Heart left ventricle (tissue), 13 donors: ENCODE measurements at regions not wholly inside any gene's neighbourhood (a gene's known extent, or its start where the extent isn't known, plus 50 kb on each side); places are given as distances from the start of the nearest gene placed in this dataset.

Experiments
- POLR2A ChIP-seq, 2 donors: fragments of 450-650 bp; IDR thresholded peaks; one replicate each; pipeline ENCODE4 v1.6.1; 2017; ENCODE audit warnings: antibody characterized with exemption in 2 of 2, mild to moderate bottlenecking in 2 of 2, moderate library complexity in 2 of 2
- TF ChIP-seq, protein P1 (sequence below), 12 donors: fragments of 200-600 bp; sonication (generic) in 4 of 12; IDR thresholded peaks; one replicate each; pipeline versions ENCODE4 v1.5.0 to v1.8.0; 2018 to 2022; ENCODE audit warnings: antibody characterized with exemption in 12 of 12, mild to moderate bottlenecking in 5 of 12
- donor health status: ischemic (EF 13 %, LVEDD 7.1; RV severe dilation, severe dysfunction).
- donor health status: DM: no; HTN: yes; CAD: no.
- donor health status: DM: no; HTN: no; CAD: no.
- donor health status: ischemic (EF 25% LVEDD 6.9; RV normal size, moderate dysfunction).
- donor health status: ischemic (EF 25% LVEDD 5.7; RV mildly dilated, moderate dysfunction).
- donor health status: ischemic (EF 35%, LVEDD 5.7; RV mildly dilated, moderate dysfunction).
- donor health status: nonischemic (EF 11% LVEDD 7.7; RV severe dilation, severe dysfunction).
- donor health status: DM: yes; HTN: yes; CAD: no.
- donor health status: PGD.
- donor health status: ischemic (EF 29% LVEDD 5.4; RV normal size, mild dysfunction).
- donor health status: nonischemic (EF 23%, LVEDD 6.1; RV moderate dilation, normal function).

DNA sequence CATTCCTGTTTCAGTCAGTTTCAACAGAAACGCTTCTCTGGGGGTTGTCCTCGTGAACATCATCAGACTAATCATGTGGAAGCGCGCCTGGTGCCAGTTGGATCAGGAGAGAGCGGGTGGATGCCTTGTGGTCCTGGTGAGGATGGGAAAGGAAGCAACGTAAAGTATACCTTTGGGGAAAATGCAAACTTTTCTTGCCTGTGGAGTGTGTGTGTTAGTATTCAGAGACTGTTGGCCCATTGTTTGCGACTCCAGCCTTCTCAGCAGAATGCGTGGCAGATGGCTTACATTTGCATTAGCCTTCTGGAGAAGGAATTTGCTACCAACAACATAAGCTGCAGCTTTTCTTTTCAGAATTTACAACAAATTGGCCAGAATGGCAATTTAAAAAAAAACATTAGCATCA, 173.9 kb downstream of the RWDD3 start:
- TF ChIP-seq, protein P1, sequence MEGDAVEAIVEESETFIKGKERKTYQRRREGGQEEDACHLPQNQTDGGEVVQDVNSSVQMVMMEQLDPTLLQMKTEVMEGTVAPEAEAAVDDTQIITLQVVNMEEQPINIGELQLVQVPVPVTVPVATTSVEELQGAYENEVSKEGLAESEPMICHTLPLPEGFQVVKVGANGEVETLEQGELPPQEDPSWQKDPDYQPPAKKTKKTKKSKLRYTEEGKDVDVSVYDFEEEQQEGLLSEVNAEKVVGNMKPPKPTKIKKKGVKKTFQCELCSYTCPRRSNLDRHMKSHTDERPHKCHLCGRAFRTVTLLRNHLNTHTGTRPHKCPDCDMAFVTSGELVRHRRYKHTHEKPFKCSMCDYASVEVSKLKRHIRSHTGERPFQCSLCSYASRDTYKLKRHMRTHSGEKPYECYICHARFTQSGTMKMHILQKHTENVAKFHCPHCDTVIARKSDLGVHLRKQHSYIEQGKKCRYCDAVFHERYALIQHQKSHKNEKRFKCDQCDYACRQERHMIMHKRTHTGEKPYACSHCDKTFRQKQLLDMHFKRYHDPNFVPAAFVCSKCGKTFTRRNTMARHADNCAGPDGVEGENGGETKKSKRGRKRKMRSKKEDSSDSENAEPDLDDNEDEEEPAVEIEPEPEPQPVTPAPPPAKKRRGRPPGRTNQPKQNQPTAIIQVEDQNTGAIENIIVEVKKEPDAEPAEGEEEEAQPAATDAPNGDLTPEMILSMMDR (IDR thresholded peaks at IDR 0.05): no peak
- no peak for TF ChIP-seq POLR2A (IDR thresholded peaks at IDR 0.05)
